ENCODE measurements at regions not wholly inside any gene's neighbourhood (a gene's known extent, or its start where the extent isn't known, plus 50 kb on each side); places are given as distances from the start of the nearest gene placed in this dataset.

- Histone ChIP-seq H3K27me3 (no peaks in the 10 kb centered on the region), H3K9me3 (no peaks in the 10 kb centered on the region), H3K36me3 (no peaks in the 10 kb centered on the region), H3K27ac (no peak overlapping the region), H3K4me3 (no peak overlapping the region), H3K4me1 (no peaks in the 10 kb centered on the region)
- no peak for TF ChIP-seq CTCF (IDR thresholded peaks at IDR 0.05 in 4 of 5, conservative IDR thresholded peaks at IDR 0.05 in 1 of 5)
- TF ChIP-seq POLR2A (IDR thresholded peaks at IDR 0.05) = no peak
- no peak for ATAC-seq
- in situ Hi-C loops (cut with MboI; ENCODE audit: low sequenced_read_pairs in 4 of 4) = no loop called here
- intact Hi-C loops (cut with DNase I; ENCODE audit: low total_unique reads) = no loop called here
- DNase-seq = no peak
Measured at GRCh38 chr10:121240011-121240410, 358.2 kb downstream of the FGFR2 start.

DNA sequence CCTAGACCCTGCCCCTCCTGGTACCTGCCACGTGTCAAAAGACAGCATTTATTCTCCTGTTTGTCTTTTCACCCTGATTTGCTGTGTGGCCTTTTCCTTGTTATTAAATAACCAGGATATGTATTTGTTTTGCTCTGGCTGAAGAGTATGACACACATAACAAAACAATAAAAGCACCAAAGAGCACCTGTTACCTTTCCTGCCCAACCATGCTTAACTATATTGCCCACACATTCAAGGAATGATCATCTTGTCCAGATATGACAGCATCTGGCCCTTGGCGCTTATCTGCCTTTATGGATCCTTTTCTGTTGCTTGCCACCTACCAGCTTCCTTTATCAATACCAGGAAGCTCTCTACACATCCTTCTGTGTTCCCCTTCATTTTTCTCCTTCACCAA, 357.7 kb downstream of the FGFR2 start:
- H3K36me3 ChIP-seq = no peaks in the 10 kb centered on the region
- H3K9me3 ChIP-seq = no peaks in the 10 kb centered on the region
- intact Hi-C loops (cut with DNase I; ENCODE audit: low total_unique reads) = no loop called here
- no peak for TF ChIP-seq POLR2A (IDR thresholded peaks at IDR 0.05)
- no peak for TF ChIP-seq CTCF (IDR thresholded peaks at IDR 0.05 in 4 of 5, conservative IDR thresholded peaks at IDR 0.05 in 1 of 5)
- ATAC-seq = no peak
- no peak overlapping the region for H3K4me3 ChIP-seq
- no peak overlapping the region for H3K27ac ChIP-seq
- in situ Hi-C loops (cut with MboI; ENCODE audit: low sequenced_read_pairs in 4 of 4) = no loop called here
- no peaks in the 10 kb centered on the region for H3K27me3 ChIP-seq
- no peaks in the 10 kb centered on the region for H3K4me1 ChIP-seq
- DNase-seq = no peak

DNA sequence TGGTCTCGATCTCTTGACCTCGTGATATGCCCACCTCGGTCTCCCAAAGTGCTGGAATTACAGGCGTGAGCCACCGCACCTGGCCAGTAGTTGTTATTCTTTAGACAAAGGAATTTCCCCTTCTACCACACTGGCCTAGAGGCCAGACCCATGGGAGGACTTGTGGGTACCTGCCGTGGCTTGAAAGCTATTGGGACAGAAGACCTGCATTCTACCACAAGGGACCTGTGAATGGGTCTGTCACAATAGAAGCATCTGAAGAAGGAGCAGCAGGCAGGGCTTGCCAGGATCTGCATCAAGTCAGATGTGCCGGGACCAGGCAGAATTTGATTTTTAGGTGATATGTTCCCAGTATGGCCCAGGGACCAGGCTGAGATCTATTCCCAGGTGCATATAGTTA, 356.9 kb downstream of the FGFR2 start:
- H3K4me1 ChIP-seq = no peaks in the 10 kb centered on the region
- H3K27ac ChIP-seq = no peak overlapping the region
- TF ChIP-seq POLR2A (IDR thresholded peaks at IDR 0.05) = no peak
- TF ChIP-seq CTCF (IDR thresholded peaks at IDR 0.05 in 4 of 5, conservative IDR thresholded peaks at IDR 0.05 in 1 of 5) = no peak
- no peak overlapping the region for H3K4me3 ChIP-seq
- intact Hi-C loops (cut with DNase I; ENCODE audit: low total_unique reads) (no loop called here), in situ Hi-C loops (cut with MboI; ENCODE audit: low sequenced_read_pairs in 4 of 4) (no loop called here)
- ATAC-seq (no peak), DNase-seq (no peak)
- H3K36me3 ChIP-seq = no peaks in the 10 kb centered on the region
- H3K27me3 ChIP-seq = no peaks in the 10 kb centered on the region
- no peaks in the 10 kb centered on the region for H3K9me3 ChIP-seq

DNA sequence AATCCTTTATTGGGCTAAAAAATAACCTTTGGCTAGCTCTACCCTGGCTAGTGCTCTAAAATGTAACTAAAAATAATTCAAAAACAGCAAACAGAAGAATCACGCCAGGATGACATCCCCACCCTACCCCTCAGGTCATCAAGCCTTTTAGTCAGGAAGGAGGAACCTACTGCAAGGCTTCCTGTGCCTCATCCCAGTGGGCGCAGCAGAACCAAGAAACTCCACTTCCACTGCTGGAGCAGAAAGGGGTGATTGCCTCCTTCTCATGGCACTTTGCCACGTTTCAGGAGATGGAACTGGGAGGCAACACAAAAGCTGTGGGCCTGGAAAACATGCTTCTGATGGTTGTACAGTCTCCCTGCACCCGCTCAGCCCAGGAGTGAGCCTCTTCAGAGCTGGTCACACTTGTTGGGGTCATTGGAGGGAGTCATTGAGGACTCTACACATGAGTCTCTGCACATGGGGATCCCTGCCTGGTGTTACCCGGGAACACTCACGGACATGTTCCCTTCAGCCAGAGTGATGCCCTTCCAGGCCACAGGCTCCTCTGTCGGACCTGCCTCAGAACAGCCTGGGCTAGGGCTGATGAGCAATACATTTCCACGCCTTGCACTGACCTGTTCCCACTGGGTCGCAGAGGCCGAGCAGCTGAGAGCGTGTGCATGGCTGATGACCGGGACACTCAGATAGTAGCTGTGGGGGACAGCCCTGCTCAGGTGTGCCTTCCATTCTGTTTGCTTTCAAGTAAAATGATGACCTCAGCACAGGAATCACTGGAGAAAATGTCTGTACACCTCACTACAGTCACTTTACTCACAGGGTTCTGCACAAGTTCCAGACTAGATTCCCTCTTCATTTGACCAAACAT, 355.3 kb downstream of the FGFR2 start:
- Histone ChIP-seq H3K36me3 (no peaks in the 10 kb centered on the region), H3K27me3 (no peaks in the 10 kb centered on the region), H3K27ac (no peak overlapping the region), H3K9me3 (no peaks in the 10 kb centered on the region), H3K4me3 (no peak overlapping the region), H3K4me1 (no peaks in the 10 kb centered on the region)
- DNase-seq (no peak), ATAC-seq (no peak)
- TF ChIP-seq CTCF (IDR thresholded peaks at IDR 0.05 in 4 of 5, conservative IDR thresholded peaks at IDR 0.05 in 1 of 5) = no peak
- TF ChIP-seq POLR2A (IDR thresholded peaks at IDR 0.05) = no peak
- in situ Hi-C loops (cut with MboI; ENCODE audit: low sequenced_read_pairs in 4 of 4) = no loop called here
- intact Hi-C loops (cut with DNase I; ENCODE audit: low total_unique reads) = no loop called here

All from gastrocnemius medialis (tissue), 4 donors.